OCI-LY7 (cell line): ENCODE measurements at regions not wholly inside any gene's neighbourhood (a gene's known extent, or its start where the extent isn't known, plus 50 kb on each side); places are given as distances from the start of the nearest gene placed in this dataset.

Experiments
- EZH2phosphoT487 ChIP-seq: fragments of 200-600 bp; sonication (generic); IDR thresholded peaks from 2 replicates; pipeline ENCODE4 v1.6.1; 2018; ENCODE audit warnings: low read depth, borderline replicate concordance, mild to moderate bottlenecking, mixed run types, antibody characterized with exemption, low read length, moderate library complexity, mixed read lengths
- TF ChIP-seq, protein P1 (sequence below): fragments of 200-600 bp; sonication (generic); conservative IDR thresholded peaks from 2 replicates; pipeline ENCODE4 v1.5.1; 2014; ENCODE audit warnings: mild to moderate bottlenecking, antibody characterized with exemption, low read length, moderate library complexity, mixed read lengths

GRCh38 chr20:55576981-55577380 lies 428.3 kb downstream of the CBLN4 start:
- TF ChIP-seq EZH2phosphoT487: no peak
- TF ChIP-seq, protein P1, sequence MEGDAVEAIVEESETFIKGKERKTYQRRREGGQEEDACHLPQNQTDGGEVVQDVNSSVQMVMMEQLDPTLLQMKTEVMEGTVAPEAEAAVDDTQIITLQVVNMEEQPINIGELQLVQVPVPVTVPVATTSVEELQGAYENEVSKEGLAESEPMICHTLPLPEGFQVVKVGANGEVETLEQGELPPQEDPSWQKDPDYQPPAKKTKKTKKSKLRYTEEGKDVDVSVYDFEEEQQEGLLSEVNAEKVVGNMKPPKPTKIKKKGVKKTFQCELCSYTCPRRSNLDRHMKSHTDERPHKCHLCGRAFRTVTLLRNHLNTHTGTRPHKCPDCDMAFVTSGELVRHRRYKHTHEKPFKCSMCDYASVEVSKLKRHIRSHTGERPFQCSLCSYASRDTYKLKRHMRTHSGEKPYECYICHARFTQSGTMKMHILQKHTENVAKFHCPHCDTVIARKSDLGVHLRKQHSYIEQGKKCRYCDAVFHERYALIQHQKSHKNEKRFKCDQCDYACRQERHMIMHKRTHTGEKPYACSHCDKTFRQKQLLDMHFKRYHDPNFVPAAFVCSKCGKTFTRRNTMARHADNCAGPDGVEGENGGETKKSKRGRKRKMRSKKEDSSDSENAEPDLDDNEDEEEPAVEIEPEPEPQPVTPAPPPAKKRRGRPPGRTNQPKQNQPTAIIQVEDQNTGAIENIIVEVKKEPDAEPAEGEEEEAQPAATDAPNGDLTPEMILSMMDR: no peak
